Transverse colon (tissue), 3 donors: ENCODE measurements at regions not wholly inside any gene's neighbourhood (a gene's known extent, or its start where the extent isn't known, plus 50 kb on each side); places are given as distances from the start of the nearest gene placed in this dataset.

ENCODE experiments used
- CTCF ChIP-seq, 5 experiments: fragments of 200-600 bp in 3 of 5; fragments of 450-650 bp in 2 of 5; sonication (generic) in 3 of 5; IDR thresholded peaks; 1 replicate in 2 of 5; 2 replicates in 3 of 5; pipeline ENCODE4 v1.5.1; 2016 to 2017; ENCODE audit warnings: antibody characterized with exemption in 5 of 5, inconsistent platforms in 3 of 5, mild to moderate bottlenecking in 2 of 5, moderate library complexity in 1 of 5
- EP300 ChIP-seq: sonication (generic); formaldehyde crosslinking; IDR thresholded peaks from one replicate; pipeline ENCODE4 v1.6.1; 2017; ENCODE audit warnings: antibody characterized with exemption, low read depth
- POLR2A ChIP-seq: fragments of 450-650 bp; IDR thresholded peaks from one replicate; pipeline ENCODE4 v1.6.1; 2016; ENCODE audit warnings: antibody characterized with exemption, mild to moderate bottlenecking, moderate library complexity

- TF ChIP-seq EP300 = no peak
- TF ChIP-seq CTCF (IDR thresholded peaks at IDR 0.05) = no peak
- TF ChIP-seq POLR2A = no peak
Measured at GRCh38 chr10:128322950-128323349, 196.7 kb upstream of the MKI67 start.
